ENCODE measurements at regions not wholly inside any gene's neighbourhood (a gene's known extent, or its start where the extent isn't known, plus 50 kb on each side); places are given as distances from the start of the nearest gene placed in this dataset.

GRCh38 chr16:85275533-85276249 lies 163.4 kb upstream of the CIBAR2 start:
- TF ChIP-seq CTCF (IDR thresholded peaks at IDR 0.05) (peak; percentile 77 to 92 (median 86)), POLR2A (IDR thresholded peaks at IDR 0.05) (no peak)
